DND-41 (cell line): ENCODE measurements at regions not wholly inside any gene's neighbourhood (a gene's known extent, or its start where the extent isn't known, plus 50 kb on each side); places are given as distances from the start of the nearest gene placed in this dataset.

Experiments used
- ATAC-seq: fragments of 200-7000 bp; cut with Tn5 transposase; 3 replicates; pipeline ENCODE4 v1.9.1; 2021; ENCODE audit warnings: low read depth; ENCODE audit not compliant: insufficient read depth
- DNase-seq: peaks from one replicate; pipeline ENCODE4 v3.0.0-alpha.2; 2020
- H2AFZ ChIP-seq: 2 replicates; pipeline ENCODE4 v1.6.0; 2012; ENCODE audit warnings: low read depth, low read length
- H3K27ac ChIP-seq: 2 replicates; pipeline ENCODE4 v1.5.1; 2012; ENCODE audit warnings: low read length, inconsistent platforms
- H3K27me3 ChIP-seq: fragments of 200-600 bp; sonication (generic); 2 replicates; pipeline ENCODE4 v1.6.0; 2012; ENCODE audit warnings: low read length, mild to moderate bottlenecking, inconsistent platforms; ENCODE audit not compliant: insufficient read depth, poor library complexity
- H3K36me3 ChIP-seq: 2 replicates; pipeline ENCODE4 v1.5.1; 2012; ENCODE audit warnings: low read length, inconsistent platforms; ENCODE audit not compliant: insufficient read depth
- H3K4me1 ChIP-seq: 2 replicates; pipeline ENCODE4 v1.5.1; 2012; ENCODE audit warnings: mild to moderate bottlenecking, low read length; ENCODE audit not compliant: insufficient read depth
- H3K4me2 ChIP-seq: 2 replicates; pipeline ENCODE4 v1.6.0; 2012; ENCODE audit warnings: mild to moderate bottlenecking, moderate library complexity, low read length, inconsistent platforms; ENCODE audit not compliant: insufficient read depth
- H3K4me3 ChIP-seq, 2 experiments: fragments of 200-600 bp in 1 of 2; shearing (Covaris generic) in 1 of 2; 2 replicates each; pipeline ENCODE4 v1.5.1; 2012 to 2016; ENCODE audit warnings: inconsistent platforms in 2 of 2, low read length in 2 of 2, mild to moderate bottlenecking in 2 of 2, low read depth in 1 of 2, moderate library complexity in 1 of 2
- H3K79me2 ChIP-seq: 2 replicates; pipeline ENCODE4 v1.6.0; 2012; ENCODE audit warnings: low read length, inconsistent platforms; ENCODE audit not compliant: insufficient read depth
- H3K9ac ChIP-seq: 2 replicates; pipeline ENCODE4 v1.6.0; 2012; ENCODE audit warnings: low read depth, mild to moderate bottlenecking, inconsistent platforms, low read length, moderate library complexity
- H3K9me3 ChIP-seq: 2 replicates; pipeline ENCODE4 v1.5.1; 2012; ENCODE audit warnings: low read length, moderate library complexity, mild to moderate bottlenecking, inconsistent platforms; ENCODE audit not compliant: insufficient read depth, severe bottlenecking
- H4K20me1 ChIP-seq: 2 replicates; pipeline ENCODE4 v1.6.0; 2012; ENCODE audit warnings: low read length; ENCODE audit not compliant: insufficient read depth
- EZH2 ChIP-seq: IDR thresholded peaks from 3 replicates; pipeline ENCODE4 v1.6.1; 2012; ENCODE audit warnings: borderline replicate concordance, low read depth, mild to moderate bottlenecking, moderate library complexity, low read length, inconsistent platforms; ENCODE audit not compliant: severe bottlenecking
- TF ChIP-seq, protein P1 (sequence below): IDR thresholded peaks from 2 replicates; pipeline ENCODE4 v1.5.1; 2012; ENCODE audit warnings: borderline replicate concordance, low read length, moderate library complexity, mild to moderate bottlenecking; ENCODE audit not compliant: poor library complexity, severe bottlenecking; ENCODE audit errors: extremely low read depth

GRCh38 chr1:116232989-116233514, 121.9 kb downstream of the MAB21L3 start:
- ATAC-seq: peak; percentile 84
- H3K27me3 ChIP-seq: no peaks in the 10 kb centered on the region
- peak; percentile 31 for DNase-seq
- H3K4me3 ChIP-seq: no peak overlapping the region
- no peak overlapping the region for H3K27ac ChIP-seq
- H3K4me1 ChIP-seq: no peaks in the 10 kb centered on the region
- H3K9ac ChIP-seq: no peak overlapping the region
- H3K9me3 ChIP-seq: no peaks in the 10 kb centered on the region
- no peak overlapping the region for H3K4me2 ChIP-seq
- TF ChIP-seq, protein P1, sequence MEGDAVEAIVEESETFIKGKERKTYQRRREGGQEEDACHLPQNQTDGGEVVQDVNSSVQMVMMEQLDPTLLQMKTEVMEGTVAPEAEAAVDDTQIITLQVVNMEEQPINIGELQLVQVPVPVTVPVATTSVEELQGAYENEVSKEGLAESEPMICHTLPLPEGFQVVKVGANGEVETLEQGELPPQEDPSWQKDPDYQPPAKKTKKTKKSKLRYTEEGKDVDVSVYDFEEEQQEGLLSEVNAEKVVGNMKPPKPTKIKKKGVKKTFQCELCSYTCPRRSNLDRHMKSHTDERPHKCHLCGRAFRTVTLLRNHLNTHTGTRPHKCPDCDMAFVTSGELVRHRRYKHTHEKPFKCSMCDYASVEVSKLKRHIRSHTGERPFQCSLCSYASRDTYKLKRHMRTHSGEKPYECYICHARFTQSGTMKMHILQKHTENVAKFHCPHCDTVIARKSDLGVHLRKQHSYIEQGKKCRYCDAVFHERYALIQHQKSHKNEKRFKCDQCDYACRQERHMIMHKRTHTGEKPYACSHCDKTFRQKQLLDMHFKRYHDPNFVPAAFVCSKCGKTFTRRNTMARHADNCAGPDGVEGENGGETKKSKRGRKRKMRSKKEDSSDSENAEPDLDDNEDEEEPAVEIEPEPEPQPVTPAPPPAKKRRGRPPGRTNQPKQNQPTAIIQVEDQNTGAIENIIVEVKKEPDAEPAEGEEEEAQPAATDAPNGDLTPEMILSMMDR: peak; percentile 32
- no peak for TF ChIP-seq EZH2
- no peaks in the 10 kb centered on the region for H4K20me1 ChIP-seq
- no peaks in the 10 kb centered on the region for H3K36me3 ChIP-seq
- H3K79me2 ChIP-seq: no peaks in the 10 kb centered on the region
- no peak overlapping the region for H2AFZ ChIP-seq

GRCh38 chr1:116234429-116234828, 123.2 kb downstream of the MAB21L3 start:
- H3K4me1 ChIP-seq: no peaks in the 10 kb centered on the region
- H3K79me2 ChIP-seq: no peaks in the 10 kb centered on the region
- no peaks in the 10 kb centered on the region for H3K9me3 ChIP-seq
- H3K4me2 ChIP-seq: no peak overlapping the region
- TF ChIP-seq EZH2: no peak
- TF ChIP-seq, protein P1: no peak
- no peak overlapping the region for H2AFZ ChIP-seq
- no peaks in the 10 kb centered on the region for H4K20me1 ChIP-seq
- ATAC-seq: no peak
- no peak overlapping the region for H3K27ac ChIP-seq
- H3K4me3 ChIP-seq: no peak overlapping the region
- no peaks in the 10 kb centered on the region for H3K36me3 ChIP-seq
- no peaks in the 10 kb centered on the region for H3K27me3 ChIP-seq
- DNase-seq: no peak
- H3K9ac ChIP-seq: no peak overlapping the region

DNA sequence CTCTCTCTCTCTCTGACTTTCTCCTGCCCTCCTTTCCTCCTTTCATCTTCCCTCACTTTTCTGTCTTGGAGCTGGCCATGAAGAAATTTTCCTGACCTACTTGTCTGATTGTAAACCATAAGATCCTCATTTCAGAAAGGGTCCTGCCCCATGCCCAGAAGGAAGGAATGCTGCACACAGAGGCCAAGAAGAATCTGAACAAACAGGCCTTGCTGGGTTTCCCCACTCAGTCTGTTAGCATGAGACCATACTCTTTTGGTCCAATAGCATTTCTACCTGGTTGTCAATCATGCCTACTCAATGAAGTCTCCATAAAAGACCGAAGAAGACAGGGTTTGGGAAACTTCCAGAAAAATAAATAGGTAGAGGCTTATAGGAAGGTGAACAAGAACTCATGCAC, 128.7 kb downstream of the MAB21L3 start:
- Histone ChIP-seq H3K4me2 (no peak overlapping the region), H3K9me3 (no peaks in the 10 kb centered on the region), H3K79me2 (no peaks in the 10 kb centered on the region), H3K27me3 (no peaks in the 10 kb centered on the region), H3K27ac (no peak overlapping the region), H4K20me1 (no peaks in the 10 kb centered on the region), H3K4me3 (no peak overlapping the region), H3K36me3 (no peaks in the 10 kb centered on the region), H3K4me1 (no peaks in the 10 kb centered on the region), H2AFZ (no peak overlapping the region), H3K9ac (no peak overlapping the region)
- ATAC-seq: no peak
- no peak for TF ChIP-seq EZH2
- TF ChIP-seq, protein P1: no peak
- DNase-seq: no peak

DNA sequence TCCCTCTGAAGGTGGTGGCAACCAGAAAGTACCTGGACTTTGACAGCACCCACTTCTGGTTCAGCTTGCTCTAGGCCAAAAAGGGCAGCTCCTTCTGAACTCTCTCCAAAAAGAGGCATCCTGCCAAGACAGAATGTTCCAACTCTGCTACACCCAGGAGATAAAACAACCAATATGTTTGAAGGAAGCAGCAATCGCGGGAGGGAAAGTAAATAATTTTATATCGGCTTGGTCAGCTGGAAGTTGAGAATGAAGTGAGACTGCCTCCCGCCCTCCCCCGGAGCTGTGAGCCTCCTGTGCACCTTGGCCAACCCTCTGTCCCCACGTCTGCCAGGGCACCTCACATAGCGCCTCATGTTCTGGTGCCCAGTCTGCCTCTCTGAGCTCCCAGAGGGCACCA, 130.3 kb upstream of the ATP1A1 start:
- DNase-seq (no peak), ATAC-seq (no peak)
- Histone ChIP-seq H3K9ac (no peak overlapping the region), H4K20me1 (no peaks in the 10 kb centered on the region), H3K4me2 (no peak overlapping the region), H3K27ac (no peak overlapping the region), H3K36me3 (no peaks in the 10 kb centered on the region), H3K27me3 (peaks cover 2% of the 10 kb centered on the region), H3K79me2 (no peaks in the 10 kb centered on the region), H3K9me3 (no peaks in the 10 kb centered on the region), H3K4me1 (no peaks in the 10 kb centered on the region), H3K4me3 (no peak overlapping the region), H2AFZ (no peak overlapping the region)
- no peak for TF ChIP-seq EZH2
- TF ChIP-seq, protein P1: no peak
